ENCODE measurements at regions not wholly inside any gene's neighbourhood (a gene's known extent, or its start where the extent isn't known, plus 50 kb on each side); places are given as distances from the start of the nearest gene placed in this dataset.
A peak's percentile ranks its signal among the peaks of the same experiment; 100 is the strongest.

DNA sequence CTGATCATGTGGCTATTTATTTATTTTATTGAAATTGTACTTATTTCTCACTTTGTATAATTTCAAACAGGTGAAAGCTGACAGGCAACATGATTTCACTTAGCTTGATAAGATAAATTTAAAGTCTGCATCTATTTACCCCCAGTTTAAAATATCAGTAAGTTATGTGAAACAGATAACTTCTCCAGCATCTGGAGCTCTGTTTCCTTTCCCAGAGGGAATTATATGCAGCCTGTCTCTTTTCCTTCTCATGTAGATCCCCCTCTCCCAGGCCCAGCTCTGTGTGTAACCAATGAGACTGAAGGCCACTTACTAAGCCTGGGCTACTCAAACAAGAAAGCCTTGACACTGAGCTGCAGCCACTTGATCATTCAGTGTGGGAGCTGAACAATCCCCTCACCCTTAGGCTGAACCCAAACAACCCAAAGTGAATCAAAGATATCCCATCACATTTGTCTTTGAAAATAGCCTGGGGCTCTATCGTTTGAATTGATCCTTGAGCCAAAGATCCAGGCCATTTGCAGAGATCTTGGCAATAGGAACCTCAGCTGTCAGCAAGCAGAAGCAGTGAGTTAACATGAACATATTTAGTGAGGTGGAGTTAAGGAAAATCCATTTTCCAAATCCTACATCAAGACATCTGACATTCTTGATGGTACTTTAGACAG lies 383.9 kb downstream of the TGFB2 start:
- no peak for DNase-seq

DNA sequence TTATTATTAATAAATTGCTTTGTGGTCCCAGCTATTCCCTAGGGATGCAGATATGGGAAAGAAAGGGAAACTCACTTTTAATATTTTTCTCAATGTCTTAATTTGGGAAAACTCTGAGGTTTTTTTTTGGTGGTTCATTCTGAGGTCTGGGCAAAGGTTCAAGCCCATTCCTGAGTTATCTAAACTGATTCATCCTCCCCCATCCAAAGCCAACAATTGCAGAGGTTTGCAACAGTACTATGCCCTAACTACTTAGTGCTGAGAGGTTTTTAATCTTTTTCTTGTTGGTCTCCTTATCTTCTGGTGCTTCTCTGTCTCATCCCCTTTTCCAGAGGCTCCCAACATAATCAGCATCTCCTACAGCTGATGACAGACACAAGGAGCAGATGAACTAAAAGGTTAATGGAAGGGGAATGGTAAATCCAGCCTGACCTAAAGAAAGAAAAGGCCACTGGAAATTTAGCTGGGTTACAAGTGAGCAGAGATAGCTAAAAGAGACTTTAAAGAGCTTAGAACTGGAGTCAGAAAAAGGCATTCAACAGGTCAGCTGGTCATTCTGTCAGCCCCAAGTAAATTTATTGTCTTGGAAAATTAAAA lies 390.4 kb downstream of the TGFB2 start:
- DNase-seq, result peak; percentile 84

DNA sequence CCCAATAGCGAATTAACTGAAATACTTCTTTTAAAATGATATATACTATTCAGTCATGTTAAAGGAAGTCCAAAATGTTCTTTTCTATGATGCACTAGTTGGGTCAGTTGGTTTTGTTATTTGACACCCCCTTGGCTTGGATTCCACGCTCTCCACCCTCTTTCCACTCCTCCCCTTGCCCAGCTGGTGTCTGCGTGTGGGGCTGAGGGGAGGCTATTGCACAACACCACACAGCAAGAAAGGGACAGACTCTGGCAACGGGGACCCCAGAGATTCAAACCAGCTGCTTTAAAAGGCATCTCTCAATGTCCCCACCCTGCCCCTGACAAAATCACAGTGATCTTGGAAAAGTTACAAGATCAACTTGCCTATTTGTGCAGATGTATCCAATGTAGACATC lies 394.3 kb downstream of the TGFB2 start:
- peak; percentile 18 for DNase-seq

DNA sequence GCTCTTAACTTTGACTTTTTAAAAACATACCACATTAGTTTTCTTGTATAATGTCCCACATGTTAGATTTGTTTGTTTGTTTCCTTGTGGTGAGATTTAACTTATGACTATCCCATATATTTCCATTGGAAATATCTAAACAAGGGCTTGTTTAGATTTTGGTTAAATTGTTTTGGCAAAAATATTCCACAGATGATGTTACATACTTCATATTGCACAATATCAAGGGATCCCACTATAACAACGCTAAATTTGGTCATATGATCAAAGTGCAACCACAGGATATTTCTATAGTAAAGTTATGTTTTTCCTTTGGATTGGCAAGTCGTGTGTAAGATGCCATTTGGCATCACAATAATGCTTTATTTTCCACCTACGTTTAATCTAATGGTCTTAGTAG lies 396.7 kb downstream of the TGFB2 start:
- DNase-seq, result no peak

DNA sequence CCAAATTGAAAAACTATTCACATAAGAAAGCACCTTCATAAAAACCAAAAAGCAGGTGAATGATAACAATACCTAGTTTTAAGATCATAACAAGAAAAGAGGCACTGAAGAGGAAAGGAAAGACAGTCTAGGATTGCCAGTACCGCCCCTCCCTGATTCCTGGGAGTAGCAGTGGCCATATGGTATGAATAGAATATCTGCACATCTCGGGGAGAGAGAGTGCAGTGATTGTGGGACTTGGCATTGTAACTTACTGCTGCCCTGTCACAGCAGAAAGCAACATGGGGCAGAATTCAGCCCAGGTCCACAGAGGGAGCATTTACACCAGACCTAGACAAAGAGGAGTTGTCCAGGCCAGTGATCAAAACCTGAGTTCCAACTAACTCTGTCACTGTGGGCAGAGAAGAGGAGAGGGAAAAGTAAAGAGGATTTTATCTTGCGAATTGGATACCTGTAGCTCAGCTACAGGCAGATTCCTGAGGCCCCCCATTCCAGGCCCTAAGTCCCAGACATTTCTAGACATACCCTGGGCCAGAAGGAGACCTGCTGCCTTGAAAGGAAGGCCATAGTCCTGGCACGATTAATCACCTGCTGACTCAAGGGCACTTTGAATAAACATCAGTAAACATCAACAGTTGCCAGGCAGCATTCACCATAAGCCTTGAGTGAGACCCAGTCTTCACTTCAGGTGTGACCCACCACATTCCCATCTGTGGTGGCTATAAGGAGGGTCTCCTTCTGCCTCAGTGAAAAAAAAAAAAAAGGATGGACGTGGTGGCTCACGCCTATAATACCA lies 397.5 kb downstream of the TGFB2 start:
- no peak for DNase-seq

DNA sequence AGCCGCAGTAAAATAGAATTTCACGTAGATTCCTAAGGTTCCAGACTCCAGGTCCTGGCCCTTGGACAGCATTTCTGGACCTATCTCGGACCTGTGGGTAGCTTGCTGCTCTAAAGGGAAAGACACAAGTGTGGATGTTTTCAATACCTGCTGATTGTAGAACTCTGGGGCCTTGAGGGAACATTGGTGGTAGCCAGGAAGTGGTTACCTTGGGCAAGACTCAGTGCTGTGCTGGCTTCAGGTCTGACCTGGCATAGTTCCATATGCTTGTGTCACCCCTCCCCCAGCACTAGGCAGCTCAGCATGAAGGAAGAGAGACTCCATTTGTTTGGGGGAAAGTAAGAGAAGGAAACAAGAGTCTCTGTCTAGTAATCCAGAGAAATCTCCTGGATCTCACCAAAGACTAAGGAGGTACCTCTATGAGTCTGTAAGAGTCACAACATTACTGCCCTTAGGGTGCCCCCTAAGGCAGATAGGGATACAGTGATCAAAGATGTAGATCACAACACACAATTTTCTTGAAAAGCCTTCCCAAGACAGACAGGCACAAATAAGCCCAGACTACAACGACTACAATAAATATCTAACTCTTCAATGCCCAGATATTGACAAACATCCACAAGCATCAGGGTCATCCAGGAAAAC lies 398.8 kb downstream of the TGFB2 start:
- DNase-seq, result no peak

DNA sequence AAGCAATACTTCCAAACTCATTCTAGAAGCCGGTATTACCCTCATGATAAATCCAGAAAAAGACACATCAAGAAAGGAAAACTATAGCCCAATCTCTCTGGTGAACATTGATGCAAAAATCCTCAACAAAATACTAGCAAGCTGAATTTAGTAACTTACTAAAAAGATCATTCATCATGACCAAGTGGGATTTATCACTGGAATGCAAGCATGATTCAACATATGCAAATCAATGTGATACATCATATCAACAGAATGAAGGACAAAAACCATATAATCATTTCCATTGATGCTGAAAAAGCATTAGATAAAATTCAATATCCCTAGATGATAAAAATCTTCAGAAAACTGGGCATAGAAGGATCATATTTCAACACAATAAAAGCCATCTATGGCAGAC lies 402.9 kb downstream of the TGFB2 start:
- DNase-seq, result peak; percentile 54

DNA sequence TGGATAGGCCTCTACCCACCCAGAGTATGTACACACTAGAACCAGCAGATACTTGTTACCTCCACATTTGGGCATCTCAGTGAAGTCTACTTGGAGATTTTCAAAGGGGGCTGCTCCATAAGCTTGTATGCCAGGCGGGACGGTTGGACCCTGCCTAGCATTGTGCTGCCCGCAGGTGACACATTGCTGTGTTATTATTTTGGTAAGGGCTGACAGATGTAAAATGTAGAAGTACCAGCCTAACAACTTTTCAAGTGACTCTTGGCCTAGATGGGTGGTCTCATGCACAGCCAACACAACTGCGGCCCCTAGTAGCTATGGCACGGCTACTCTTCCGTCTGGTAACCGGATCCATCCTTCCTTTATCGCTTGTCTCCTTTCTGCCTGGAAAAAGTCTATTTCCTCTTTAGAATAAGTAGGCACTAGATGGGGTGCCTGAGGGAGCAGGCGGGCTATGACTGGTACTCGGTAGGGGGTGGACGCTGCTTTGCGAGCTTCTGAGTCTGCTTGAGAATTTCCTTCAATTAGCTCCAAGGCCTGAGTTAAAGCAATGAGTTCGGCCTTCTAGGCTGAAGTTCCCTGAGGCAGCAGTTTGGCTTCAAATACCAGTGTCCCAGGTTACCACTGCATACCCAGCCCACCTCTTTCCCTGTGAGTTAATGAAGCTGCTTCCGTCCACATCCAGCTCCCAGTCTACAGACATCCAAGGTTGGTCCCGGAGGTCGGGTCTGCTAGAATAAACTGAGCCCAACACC lies 405.3 kb downstream of the TGFB2 start:
- no peak for DNase-seq

DNA sequence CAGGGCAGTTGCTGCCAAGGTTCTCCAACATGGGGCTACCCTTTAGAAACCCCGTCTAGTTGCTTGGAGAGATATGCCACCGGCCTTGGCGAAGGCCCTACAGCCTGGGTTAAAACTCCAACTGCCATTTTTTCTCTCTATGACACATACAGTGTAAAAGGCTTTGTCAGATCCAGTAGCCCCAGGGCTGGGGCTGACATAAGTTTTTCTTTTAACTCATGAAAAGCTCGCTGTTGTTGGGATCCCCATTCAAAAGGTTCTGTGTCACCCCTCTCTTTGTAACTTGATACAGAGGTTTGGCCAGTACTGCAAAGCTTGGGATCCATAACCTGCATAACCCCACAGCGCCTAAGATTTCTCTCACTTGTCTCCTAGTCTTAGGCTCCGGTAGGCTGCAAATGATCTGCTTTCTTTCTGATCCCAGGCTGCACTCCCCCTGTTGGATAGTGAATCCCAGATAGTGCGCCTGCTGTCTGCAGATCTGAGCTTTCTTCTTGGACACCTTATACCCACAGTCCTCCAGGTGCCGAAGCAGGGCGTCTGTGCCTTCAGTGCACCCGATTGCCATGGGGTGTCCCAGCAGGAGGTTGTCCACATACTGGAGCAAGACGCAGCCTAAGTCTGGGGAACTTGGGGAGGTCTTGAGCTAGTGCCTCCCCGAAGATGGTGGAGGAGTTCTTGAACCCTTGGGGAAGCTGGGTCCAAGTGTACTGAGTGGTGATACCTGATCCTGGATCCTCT lies 406.2 kb downstream of the TGFB2 start:
- DNase-seq, result no peak

DNA sequence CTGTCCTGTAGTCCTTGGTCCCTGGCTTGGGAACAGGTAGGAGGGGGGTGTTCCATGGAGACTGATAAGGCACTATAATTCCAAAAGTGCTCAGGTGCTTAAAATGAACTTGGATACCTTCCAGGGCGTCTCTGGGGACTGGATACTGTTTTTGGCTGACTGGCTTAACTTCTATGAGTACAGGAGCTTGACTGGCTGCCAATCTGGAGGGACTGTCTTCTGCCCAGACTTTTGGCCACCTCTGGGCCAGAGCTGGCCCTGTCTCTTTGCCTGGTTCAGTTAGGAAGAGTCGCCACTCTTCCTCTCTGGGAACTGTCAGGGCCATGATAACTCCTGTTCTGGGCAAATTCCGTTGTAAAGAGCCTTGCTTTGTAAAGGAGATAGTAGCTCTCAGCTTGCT lies 407.0 kb downstream of the TGFB2 start:
- no peak for DNase-seq

DNA sequence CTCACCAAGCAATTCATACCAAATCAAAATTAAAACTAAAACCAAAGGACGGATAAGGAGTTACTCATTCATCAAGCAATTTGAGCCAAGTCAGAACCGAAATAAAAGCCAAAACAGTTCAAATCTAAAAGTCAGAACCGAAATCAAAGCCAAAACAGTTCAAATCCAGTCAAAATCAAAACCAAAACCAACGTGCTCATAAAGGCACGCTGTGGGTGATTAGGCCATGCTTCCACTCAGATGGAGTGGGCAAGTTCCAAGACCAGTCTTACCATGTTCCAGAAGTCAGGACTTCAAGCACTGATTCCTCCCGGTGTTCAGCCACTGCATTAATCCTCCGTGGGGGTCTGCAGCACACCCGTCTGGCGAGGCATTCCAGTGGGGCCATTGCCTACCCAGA lies 409.3 kb downstream of the TGFB2 start:
- DNase-seq, result no peak

DNA sequence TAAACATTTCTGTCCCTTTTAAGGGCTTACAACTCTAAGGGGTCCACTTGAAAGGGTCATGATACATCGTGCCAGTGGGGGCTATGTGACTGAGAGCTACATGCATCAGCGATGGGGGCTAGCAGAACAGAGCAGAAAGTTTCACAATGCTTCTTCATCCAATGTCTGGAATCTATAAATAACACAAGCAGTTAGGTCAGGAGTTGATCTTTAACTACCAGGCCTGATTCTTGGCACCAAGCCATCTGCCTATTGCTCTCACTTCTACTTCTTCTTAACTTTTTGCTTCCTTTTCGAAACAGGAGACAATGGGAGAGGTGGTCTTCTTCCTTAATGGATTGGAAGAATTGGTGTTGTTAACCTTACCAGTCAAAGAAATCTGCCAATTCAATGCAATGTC lies 410.0 kb downstream of the TGFB2 start:
- DNase-seq, result no peak

DNA sequence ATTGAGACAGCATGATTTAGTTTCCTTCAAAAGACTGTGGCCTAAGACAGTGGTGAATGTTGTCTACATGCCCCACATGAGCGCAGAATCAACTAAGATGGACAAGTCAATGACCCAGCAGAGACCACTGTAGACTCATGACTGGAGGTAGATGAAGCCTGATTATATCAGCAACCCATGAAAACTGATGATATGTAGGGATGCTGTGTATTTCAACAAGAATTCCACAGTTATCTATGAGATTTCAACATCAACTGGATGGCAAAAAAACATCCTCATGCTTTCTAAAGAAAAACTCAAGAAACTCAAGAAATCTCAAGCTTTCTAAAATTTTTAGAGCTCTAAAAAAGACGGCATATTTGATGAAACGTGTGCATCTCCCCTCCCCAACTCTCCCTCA lies 413.9 kb upstream of the LYPLAL1 start:
- no peak for DNase-seq

DNA sequence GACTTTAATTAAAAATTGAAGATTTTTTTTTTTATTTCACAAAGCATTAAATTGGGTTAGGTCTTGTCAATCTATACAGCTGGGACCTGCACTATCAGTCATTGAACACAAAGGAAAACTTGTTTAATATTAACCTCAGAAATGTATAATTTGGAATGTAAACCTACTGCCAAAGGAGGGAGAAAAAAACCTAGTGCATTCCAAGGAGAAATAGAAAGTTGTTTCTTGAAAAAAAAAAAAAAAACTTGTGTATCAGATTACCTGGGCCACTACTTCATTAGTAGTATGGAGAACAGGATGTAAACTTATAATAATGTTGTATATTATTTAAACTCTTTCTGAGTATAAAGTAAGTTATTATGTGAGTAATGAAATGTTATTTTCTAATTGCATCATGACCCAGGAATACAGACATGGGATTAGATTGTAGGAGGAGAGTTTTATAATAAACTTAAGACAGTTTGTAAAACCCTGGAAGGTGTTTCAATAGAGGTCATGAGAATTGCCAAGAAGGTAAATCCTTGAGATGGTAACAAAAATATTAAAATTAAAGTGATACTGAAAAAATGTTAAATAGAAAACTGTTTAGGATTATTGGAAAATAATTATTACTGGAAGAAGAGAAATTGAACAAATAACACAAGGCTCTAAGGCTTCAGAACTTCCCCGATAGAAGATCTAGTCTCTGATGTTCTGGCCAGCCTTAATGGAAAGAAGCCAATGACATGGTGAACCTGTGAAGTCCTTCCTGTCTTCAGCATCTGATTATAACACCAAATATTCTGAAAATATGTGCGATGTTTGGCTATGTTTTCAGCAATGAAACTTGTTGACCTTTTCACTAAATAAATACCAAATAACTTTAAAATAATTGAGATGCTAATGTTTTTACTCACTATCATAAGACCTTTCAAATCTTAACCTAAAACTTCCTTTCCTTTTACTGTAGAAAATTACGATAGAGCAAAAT lies 412.8 kb upstream of the LYPLAL1 start:
- peak; percentile 28 for DNase-seq

DNA sequence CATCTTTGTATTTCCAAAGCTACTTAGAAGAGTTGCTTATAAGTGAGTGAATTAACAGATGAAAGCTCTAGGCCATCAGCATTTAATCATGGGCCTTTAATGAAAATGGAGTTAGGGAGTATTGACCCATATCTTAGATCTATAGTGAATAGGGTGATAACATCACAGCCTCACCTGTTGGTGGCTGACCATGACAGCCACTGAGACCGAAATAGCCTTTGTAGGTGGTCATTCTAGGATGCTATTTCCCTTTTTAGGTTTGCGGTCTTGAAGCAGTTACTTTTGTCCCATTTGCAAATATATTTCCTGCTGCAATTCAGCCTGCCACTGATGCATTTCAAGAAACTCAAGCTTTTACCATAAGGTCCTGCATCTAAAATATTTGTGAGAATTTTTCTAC lies 410.1 kb upstream of the LYPLAL1 start:
- no peak for DNase-seq

DNA sequence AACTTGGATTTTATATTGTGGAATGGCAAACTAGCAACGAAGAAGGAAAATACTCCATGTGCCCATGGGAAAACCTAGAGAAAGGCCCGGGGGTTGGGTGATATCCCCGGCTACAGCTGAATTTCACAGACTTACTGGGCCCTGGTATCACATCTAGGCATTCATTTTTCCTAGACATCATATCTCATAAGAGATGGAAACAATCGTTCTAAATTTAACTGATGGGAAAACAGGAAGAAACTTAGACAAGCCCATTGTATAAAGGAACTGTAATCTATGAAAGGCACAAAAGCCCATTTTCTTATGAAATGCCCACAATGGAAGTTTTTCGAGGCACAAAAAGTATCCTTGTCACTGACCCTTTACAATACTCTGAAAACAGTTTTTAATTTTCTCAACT lies 407.9 kb upstream of the LYPLAL1 start:
- DNase-seq, result no peak

DNA sequence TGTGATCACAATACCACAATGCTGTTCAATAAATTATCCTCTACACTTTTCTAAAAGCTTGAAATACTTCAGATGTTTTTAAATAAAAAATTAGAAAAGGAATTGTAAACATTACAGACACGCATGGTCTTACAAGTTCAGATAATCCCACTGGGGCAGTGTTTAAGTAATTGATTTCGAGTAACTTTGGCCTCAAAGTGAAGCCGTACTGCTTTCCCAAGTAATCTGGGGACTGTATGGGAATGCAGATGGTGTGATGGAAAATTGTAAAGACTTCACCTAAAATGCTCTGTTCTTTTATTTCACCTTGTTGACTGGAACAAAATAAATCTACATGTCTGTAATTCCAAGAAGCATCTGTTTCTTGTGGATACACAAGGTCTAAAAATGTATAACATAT lies 401.7 kb upstream of the LYPLAL1 start:
- peak; percentile 12 for DNase-seq

DNA sequence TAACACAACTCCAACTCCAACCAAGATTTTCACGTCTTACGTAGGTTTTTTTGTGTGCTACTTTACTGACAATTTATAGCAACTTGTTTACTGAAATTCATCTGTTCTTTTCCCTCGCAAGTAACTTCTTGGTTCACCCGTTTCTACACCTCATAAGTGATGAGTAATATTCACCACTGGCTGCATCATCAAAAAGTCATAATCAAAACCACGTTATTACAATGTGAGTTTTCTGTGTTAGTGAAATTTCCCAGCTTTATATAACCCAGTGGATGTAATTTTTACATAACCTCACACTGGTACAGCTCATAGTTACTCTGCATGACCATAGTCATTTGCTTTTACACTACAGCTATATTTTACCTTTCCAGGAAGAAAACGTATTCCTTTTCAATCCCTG lies 401.1 kb upstream of the LYPLAL1 start:
- DNase-seq, result peak; percentile 80

DNA sequence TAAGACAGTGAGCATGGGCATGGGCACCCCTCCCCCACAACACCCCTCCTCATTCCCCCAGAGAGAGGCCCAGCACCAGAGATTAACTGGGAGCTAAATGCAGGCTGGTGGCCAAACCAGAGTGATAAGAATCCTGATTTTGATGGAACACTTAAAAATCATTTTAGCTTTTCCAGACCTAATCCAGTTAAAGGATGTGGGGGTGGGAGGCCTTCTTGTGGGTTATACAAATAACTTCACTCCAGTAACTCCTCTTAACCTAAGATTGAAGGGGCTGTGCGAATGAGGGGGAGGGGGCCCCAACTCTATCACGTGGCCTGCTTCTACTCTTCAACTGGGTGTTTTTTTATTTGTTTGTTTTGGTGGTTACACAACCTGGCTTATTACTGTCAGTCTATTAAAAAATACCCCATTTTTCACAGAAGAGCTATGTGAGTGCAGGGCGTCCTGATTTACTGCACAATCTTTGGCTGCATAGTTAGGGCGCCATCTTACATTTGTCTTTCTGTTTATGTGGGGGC lies 398.1 kb upstream of the LYPLAL1 start:
- no peak for DNase-seq

DNA sequence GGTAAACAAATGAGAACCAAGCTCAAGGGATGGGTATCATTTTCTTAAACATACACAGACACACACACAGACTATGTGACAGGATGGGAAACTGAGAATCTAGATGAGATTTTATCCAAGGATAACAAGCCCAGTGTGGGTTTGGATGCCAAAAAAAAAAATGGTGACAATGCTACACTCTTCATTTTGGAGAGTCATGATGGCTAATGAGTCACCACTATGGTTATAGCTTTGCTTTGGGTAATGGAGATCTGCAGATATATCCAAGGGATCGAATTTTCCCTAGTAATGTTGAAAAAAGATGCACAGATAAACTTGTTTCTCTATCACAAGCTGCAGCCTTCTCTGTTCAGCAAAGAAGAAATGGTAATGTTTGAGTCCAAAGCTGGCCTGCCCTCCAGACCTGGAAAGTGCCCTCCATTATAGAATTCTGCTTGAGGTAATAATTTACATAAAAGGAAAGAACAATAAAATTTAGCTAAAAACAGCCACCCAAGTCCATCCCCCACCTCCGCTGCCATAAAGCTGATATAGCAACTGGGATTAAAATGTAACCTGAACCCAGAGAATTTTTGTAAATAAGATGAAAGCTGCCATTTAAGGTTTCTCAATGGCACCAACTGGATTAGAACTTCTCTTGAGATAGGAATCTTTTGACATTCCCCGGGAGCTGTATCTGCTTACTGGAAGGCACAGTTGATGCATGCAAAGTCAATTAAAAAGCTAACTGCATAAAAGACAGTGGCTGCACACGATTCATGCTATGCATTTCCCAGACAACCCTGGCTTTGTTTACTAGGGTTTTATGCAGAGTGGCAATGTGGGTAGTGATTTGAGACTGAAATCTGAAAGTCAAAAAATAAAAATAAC lies 395.2 kb upstream of the LYPLAL1 start:
- DNase-seq, result peak; percentile 3

All from fibroblast of skin of right quadriceps (primary cell).